Fibroblast of villous mesenchyme (primary cell): ENCODE measurements at regions not wholly inside any gene's neighbourhood (a gene's known extent, or its start where the extent isn't known, plus 50 kb on each side); places are given as distances from the start of the nearest gene placed in this dataset.

Source experiments
- DNase-seq: peaks from one replicate; pipeline ENCODE4 v3.0.0-alpha.2; 2010; ENCODE audit warnings: low read depth
- H3K4me3 ChIP-seq: 2 replicates; pipeline ENCODE4 v1.5.1; 2011; ENCODE audit warnings: low read depth, mild to moderate bottlenecking, low read length
- TF ChIP-seq, protein P1 (sequence below): IDR thresholded peaks from 2 replicates; pipeline ENCODE4 v1.5.1; 2012; ENCODE audit warnings: low read depth, mild to moderate bottlenecking, low read length; ENCODE audit not compliant: insufficient read depth

DNA sequence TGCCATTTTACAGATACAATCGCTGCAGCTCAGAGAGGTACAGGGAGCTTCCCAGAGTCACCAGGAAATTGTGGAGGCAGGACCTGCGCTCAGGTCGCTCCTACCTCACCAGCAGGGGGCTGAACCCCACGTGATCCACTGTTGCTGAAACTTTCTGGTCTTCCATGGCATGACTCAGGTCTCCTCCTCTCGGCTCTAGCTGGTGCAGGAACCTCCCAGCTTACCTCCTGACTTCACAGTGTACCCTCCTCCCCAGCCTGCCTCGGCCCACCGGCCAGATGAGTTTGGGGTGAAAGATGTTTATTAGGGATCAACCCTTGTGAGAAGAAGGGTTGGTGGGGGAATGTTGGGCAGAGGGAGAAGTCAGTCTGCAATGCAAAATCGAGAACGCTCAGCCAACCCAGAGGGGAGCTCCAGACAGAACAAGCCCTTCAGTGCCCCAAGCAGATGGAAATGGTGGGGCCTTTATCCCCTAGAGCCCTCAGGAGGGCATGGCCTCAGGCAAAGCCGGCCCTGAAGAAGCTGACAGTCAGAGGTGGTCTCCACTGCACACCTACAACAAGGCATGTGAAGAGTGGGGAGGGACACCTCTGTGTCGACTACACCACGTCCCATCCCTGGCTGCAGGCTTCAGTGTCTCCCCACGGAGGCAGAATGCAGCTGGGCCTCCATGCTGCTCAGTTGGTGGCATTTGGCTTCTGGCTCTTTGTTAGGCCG, 118.6 kb upstream of the PRR20G start:
- TF ChIP-seq, protein P1, sequence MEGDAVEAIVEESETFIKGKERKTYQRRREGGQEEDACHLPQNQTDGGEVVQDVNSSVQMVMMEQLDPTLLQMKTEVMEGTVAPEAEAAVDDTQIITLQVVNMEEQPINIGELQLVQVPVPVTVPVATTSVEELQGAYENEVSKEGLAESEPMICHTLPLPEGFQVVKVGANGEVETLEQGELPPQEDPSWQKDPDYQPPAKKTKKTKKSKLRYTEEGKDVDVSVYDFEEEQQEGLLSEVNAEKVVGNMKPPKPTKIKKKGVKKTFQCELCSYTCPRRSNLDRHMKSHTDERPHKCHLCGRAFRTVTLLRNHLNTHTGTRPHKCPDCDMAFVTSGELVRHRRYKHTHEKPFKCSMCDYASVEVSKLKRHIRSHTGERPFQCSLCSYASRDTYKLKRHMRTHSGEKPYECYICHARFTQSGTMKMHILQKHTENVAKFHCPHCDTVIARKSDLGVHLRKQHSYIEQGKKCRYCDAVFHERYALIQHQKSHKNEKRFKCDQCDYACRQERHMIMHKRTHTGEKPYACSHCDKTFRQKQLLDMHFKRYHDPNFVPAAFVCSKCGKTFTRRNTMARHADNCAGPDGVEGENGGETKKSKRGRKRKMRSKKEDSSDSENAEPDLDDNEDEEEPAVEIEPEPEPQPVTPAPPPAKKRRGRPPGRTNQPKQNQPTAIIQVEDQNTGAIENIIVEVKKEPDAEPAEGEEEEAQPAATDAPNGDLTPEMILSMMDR: peak; percentile 18
- no peak overlapping the region for H3K4me3 ChIP-seq
- DNase-seq: peak; percentile 1

DNA sequence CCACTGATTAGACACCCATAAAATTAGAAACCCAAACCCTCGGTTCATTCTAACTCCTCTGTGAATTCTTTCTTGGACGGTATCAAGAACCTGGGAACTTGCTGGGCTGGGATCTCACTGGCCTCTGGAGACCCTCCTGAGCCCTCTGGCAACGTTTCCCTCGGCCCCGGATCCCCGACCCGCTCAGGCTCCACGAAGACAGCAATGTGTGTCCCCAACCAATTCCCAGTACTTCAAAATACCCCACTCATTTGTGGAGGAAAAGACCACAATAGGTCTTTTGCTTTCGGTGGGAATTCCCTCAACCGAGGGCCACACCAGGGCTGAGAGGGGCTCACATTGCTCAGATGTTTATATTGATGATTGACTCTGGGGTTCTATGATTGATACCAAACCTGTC, 117.9 kb upstream of the PRR20G start:
- TF ChIP-seq, protein P1: no peak
- no peak for DNase-seq
- H3K4me3 ChIP-seq: no peak overlapping the region

DNA sequence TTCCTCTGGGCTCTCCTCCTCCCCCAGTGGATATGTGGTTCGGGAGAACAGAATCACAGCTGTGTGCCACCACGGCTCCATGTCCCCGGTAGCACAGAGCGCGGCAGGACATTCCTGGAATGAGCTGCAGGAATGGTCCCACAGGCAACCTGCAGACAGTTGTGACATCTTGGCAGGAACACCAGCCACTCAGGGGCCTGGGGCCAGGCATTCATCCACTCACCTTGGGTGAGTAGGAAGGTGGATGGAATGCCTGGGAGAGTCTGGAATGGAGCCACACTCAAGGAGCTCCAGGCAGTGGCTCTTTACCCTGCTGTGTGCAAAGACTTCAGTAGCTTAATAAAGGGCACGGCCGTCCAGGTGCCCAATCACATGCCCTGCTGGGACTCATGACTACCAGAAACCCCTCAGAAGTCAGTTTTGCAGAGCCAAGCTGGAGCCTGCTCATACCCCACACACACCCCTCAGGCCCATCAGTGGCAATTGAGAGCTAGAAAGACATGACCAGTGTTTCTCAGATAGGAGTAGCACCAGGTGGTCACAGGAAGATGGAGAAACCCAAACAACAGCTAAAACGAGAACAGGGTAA, 117.3 kb upstream of the PRR20G start:
- TF ChIP-seq, protein P1: no peak
- H3K4me3 ChIP-seq: no peak overlapping the region
- DNase-seq: no peak

DNA sequence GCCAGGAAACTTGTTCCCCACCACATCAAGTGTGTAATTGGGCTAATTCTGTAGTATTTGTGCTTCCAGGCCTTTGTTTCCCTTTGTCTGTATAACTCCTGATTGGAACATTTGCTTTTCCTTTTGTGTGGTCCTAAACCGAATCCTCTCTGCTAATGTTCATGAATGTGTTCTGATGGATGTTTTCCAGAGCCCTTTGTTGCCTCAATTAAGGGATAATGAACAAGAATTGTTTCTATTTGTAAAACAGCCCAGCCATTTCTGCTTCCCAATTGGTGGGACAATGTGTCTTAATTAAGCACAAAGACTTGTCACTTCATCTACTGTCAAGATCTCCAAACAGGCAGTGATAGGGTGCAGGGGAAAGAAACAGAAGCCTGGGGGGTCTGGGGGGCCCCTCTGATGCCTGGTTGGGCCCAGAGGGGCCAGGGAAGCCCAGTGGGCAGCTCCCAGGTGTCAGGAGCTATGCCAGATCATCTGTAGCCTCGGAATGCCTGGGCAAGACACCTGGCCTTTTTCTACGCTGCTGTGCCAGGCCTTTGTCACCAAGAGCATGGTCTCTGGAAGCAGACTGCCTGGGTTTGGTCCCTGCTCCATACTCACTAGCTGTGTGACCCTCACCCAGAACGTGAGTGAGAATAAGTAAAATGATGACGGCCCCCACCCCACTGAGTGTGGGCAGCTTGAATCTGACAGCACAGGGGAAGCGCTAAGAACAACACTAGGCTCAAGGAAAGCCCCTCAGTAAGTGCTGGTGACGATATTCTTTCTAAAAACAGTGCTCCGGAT, 116.6 kb upstream of the PRR20G start:
- TF ChIP-seq, protein P1: no peak
- no peak overlapping the region for H3K4me3 ChIP-seq
- no peak for DNase-seq

DNA sequence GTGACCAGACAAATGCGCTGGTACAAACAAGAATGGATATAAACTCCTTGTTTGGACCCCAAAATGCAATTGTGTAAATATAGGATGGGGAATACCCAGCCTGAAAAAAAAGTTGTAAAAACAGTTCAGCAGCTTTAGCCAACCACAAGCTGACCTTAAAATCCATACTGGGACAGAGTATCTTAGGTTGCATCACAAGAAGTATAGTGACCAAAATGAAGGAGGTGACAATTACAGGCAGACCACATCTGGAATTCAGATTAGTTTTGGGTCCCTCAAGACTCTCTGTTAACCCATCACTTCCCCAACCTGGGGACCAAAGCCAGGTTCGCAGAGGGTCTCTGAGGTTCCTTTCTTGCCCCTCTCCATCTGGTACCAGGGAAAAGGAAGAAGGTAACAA, 115.9 kb upstream of the PRR20G start:
- TF ChIP-seq, protein P1: no peak
- no peak overlapping the region for H3K4me3 ChIP-seq
- DNase-seq: no peak

DNA sequence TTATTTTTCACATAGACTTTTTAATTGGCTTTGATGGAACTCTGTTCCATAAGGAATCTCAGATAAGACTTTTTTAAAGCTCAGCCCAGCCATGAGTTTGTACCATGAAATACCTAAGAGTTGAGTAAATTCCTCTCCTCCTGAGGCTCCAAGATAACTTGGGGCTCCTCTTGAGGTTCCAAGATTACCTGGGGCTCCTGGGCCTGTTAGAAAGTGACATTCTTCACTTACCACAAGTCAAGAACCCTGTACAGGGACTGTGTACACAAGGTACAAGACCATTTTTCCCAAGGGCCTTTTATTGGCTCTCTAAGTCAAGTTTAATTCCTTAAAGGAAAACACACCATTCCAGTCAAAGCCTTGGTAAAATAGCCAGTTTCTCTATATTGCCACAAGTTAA, 111.3 kb upstream of the PRR20G start:
- TF ChIP-seq, protein P1: no peak
- DNase-seq: no peak
- H3K4me3 ChIP-seq: no peak overlapping the region
